HG03442 (cell line): ENCODE measurements at regions not wholly inside any gene's neighbourhood (a gene's known extent, or its start where the extent isn't known, plus 50 kb on each side); places are given as distances from the start of the nearest gene placed in this dataset.
"Not testable (repeated sequence)": the region's sequence is repeated elsewhere in the genome, so short reads cannot be mapped to it uniquely, and the experiment has no call there.

Source experiments
- ATAC-seq: cut with Tn5 transposase; IDR thresholded peaks from one replicate; pipeline ENCODE4 v1.9.1; 2021; ENCODE audit warnings: mild to moderate bottlenecking, moderate library complexity; ENCODE audit not compliant: unreplicated experiment

GRCh38 chr6:130700397-130700796, 126.8 kb upstream of the SMLR1 start:
- no peak for ATAC-seq

GRCh38 chr6:130708338-130708737, 118.9 kb upstream of the SMLR1 start:
- no peak for ATAC-seq

- not testable (repeated sequence) for ATAC-seq
Observed at GRCh38 chr6:130711641-130712040, 115.6 kb upstream of the SMLR1 start.

GRCh38 chr6:130713144-130713543, 114.1 kb upstream of the SMLR1 start:
- ATAC-seq: no peak

GRCh38 chr6:130715058-130715457, 112.1 kb upstream of the SMLR1 start:
- ATAC-seq: no peak

GRCh38 chr6:130716466-130716865, 110.7 kb upstream of the SMLR1 start:
- ATAC-seq: no peak

GRCh38 chr6:130717657-130718056, 109.5 kb upstream of the SMLR1 start:
- ATAC-seq: no peak

- ATAC-seq: no peak
Observed at GRCh38 chr6:130720076-130720715, 107.0 kb upstream of the SMLR1 start.

- no peak for ATAC-seq
Observed at GRCh38 chr6:130724089-130724488, 103.1 kb upstream of the SMLR1 start.

GRCh38 chr6:130725551-130725950, 101.7 kb upstream of the SMLR1 start:
- no peak for ATAC-seq

- not testable (repeated sequence) for ATAC-seq
Observed at GRCh38 chr6:130728064-130728463, 99.1 kb upstream of the SMLR1 start.

- ATAC-seq: no peak
Observed at GRCh38 chr6:130730600-130730999, 96.6 kb upstream of the SMLR1 start.

GRCh38 chr6:130734161-130734560, 93.0 kb upstream of the SMLR1 start:
- no peak for ATAC-seq

- no peak for ATAC-seq
Observed at GRCh38 chr6:130740308-130740707, 86.9 kb upstream of the SMLR1 start.

- ATAC-seq: no peak
Observed at GRCh38 chr6:130742131-130742681, 85.0 kb upstream of the SMLR1 start.

GRCh38 chr6:130743175-130743574, 84.0 kb upstream of the SMLR1 start:
- ATAC-seq: no peak

- no peak for ATAC-seq
Observed at GRCh38 chr6:130744576-130745366, 82.4 kb upstream of the SMLR1 start.

GRCh38 chr6:130748041-130748440, 79.2 kb upstream of the SMLR1 start:
- no peak for ATAC-seq

- ATAC-seq: no peak
Observed at GRCh38 chr6:130749402-130749801, 77.8 kb upstream of the SMLR1 start.

GRCh38 chr6:130752267-130752666, 74.9 kb upstream of the SMLR1 start:
- ATAC-seq: no peak

- no peak for ATAC-seq
Observed at GRCh38 chr6:130754786-130755367, 72.3 kb upstream of the SMLR1 start.
